AG10803 (cell line): ENCODE measurements at regions not wholly inside any gene's neighbourhood (a gene's known extent, or its start where the extent isn't known, plus 50 kb on each side); places are given as distances from the start of the nearest gene placed in this dataset.
"Not testable (repeated sequence)": the region's sequence is repeated elsewhere in the genome, so short reads cannot be mapped to it uniquely, and the experiment has no call there.

Experiments used
- DNase-seq: peaks from one replicate; pipeline ENCODE4 v3.0.0; 2010; ENCODE audit warnings: low read depth
- H3K4me3 ChIP-seq: 2 replicates; pipeline ENCODE4 v1.5.1; 2011; ENCODE audit warnings: mild to moderate bottlenecking, low read length, control low read depth
- TF ChIP-seq, protein P1 (sequence below): conservative IDR thresholded peaks from 2 replicates; pipeline ENCODE4 v1.5.1; 2011; ENCODE audit warnings: mild to moderate bottlenecking, low read length, control low read depth, inconsistent platforms

DNA sequence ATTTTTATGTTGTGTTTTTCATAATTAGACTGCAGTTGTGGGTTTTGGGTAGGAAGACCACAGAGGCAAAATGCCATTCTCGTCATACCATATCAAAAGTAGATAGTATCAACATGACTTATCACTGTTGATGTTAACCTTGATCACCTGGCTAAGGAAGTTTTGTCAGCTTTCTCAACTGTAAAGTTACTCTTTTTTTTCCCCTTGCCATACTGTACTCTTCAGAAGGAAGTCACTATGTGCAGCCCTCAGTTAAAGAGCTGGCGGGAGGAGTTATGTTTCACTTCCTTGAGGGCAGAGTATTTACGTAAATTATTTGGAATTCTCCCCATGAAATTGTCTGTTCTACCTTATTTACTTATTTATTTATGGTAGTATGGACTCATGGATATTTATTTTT is 78.7 kb downstream of the PRORP start:
- no peak for DNase-seq
- TF ChIP-seq, protein P1, sequence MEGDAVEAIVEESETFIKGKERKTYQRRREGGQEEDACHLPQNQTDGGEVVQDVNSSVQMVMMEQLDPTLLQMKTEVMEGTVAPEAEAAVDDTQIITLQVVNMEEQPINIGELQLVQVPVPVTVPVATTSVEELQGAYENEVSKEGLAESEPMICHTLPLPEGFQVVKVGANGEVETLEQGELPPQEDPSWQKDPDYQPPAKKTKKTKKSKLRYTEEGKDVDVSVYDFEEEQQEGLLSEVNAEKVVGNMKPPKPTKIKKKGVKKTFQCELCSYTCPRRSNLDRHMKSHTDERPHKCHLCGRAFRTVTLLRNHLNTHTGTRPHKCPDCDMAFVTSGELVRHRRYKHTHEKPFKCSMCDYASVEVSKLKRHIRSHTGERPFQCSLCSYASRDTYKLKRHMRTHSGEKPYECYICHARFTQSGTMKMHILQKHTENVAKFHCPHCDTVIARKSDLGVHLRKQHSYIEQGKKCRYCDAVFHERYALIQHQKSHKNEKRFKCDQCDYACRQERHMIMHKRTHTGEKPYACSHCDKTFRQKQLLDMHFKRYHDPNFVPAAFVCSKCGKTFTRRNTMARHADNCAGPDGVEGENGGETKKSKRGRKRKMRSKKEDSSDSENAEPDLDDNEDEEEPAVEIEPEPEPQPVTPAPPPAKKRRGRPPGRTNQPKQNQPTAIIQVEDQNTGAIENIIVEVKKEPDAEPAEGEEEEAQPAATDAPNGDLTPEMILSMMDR: no peak
- no peak overlapping the region for H3K4me3 ChIP-seq

DNA sequence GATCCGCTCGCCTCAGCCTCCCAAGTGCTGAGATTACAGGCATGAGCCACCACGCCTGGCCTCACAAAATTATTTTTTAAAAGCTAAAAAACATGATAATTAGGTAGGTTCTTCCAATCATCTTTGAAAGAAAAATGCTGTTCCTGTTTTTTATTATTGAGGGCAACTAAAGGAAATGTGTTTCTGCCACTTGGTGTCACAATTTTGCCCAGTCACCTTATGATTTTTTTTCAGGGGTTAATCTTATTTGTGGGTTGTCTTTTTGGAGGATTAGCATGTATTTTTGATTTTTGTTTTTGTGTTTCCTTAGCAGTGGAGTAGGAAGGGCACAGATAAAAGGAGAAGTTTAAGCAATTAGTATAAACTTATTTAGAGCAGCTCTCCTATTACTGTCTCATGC is 79.8 kb downstream of the PRORP start:
- TF ChIP-seq, protein P1: no peak
- no peak for DNase-seq
- no peak overlapping the region for H3K4me3 ChIP-seq

DNA sequence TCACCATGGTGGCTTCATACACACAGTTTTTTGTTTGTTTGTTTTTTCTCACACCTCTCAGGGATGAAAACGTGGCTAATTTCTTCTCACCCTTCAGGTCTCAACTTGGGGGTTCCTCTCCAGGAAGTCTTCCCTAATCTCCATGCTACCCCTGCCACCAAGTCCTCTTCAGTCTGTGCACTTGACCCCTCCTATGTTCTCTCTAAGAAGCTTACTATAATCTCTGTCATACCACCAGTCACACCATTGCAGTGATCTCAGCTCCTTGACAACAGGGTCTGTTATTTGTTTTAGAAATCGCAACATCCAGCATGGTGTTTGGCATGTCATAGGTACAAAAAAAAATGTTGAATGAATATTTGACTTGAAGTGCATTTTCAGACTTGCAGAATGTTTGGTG is 83.4 kb downstream of the PRORP start:
- H3K4me3 ChIP-seq: no peak overlapping the region
- TF ChIP-seq, protein P1: no peak
- no peak for DNase-seq

DNA sequence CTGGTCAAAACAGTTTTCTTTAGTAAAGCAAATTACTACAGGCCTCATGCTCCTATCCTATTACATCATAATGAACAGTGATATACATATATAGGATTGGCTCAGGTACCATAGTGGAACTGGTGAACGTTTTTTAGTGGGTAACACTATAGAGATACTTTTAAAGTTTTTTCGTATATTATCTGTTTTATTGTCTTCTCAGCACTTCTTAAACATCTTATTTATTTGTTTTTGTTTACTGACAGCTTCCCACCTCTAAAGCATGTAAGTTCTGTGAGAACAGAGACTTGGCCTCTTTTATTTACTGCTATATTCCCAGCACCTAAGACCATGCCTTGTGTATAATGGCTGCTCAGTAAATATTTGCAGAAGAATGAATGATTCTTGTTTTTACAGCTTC is 81.1 kb upstream of the PSMA6 start:
- TF ChIP-seq, protein P1: no peak
- no peak overlapping the region for H3K4me3 ChIP-seq
- no peak for DNase-seq

DNA sequence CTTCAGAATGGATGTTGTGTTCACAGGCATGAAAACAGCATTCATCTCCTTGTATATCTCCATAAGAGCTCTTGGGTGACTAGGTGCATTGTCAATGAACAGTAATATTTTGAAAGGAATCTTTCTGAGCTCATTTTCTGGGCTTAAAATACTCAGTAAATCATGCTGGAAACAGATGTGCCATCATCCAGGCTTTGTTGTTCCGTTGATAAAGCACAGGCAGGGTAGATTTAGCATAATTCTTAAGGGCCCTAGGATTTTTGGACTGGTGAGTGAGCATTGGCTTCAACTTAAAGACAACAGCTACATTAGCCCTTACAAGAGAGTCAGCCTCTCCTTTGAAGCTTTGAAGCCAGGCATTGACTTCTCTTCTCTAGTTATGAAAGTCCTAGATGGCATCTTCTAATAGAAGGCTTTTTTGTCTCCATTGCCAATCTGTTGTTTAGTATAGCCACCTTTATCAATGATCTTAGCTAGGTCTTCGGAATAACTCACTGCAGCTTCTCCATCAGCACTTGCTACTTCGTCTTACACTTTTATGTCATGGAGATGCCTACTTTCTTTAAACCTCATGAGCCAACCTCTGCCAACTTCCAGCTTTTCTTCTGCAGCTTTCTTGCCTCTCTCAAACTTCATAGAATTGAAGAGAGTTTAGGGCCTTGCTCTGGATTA is 79.6 kb upstream of the PSMA6 start:
- no peak overlapping the region for H3K4me3 ChIP-seq
- DNase-seq: no peak
- TF ChIP-seq, protein P1: no peak

DNA sequence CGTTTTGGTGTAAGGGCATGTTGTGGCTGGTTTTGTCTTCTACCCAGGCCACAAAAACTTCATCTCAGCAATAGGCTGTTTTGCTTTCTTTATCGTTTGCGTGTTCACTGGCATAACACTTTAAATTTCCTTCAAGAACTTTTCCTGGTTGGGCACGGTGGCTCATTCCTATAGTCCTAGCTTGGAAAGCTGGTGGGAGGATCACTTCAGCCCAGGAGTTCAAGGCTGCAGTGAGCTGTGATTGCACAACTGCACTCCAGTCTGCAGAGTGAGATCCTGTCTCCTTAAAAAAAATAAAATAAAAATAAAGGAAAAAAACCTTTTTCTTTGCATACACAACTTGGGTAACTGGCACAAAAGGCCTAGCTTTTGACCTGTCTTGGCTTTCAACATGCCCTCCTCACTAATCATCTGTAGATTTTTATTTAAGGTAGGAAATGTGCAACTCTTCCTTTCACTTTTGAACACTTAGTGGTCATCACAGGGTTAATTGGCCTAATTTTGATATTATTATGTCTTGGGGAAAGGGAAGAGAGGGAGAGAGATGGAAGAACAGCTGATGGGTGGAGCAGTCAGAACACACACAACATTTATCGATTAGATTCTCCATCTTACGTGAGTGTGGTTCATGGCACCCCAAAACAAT is 78.9 kb upstream of the PSMA6 start:
- H3K4me3 ChIP-seq: no peak overlapping the region
- TF ChIP-seq, protein P1: no peak
- no peak for DNase-seq

DNA sequence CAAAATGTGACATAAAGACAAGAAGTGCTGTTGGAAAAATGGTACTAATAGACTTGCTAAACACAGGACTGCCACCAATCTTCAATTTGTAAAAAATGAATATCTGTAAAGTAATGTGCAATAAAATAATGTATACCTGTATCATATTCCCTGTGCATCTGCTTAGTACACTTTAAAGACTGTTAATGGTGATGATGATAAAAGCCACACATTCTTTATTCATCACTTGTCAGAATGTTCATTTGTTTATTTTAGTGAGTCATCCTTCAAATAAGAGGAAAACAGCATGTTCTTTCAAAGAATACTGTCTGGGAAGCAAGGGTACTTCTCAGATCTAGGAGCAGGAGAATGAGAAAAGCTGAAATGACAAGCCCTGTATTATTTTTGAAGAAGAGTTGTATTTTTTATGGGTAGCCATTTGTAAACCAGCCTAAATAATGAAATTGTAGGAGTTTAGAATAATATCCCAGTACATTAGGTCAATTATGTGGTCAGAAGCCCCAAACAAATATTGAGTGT is 78.3 kb upstream of the PSMA6 start:
- TF ChIP-seq, protein P1: no peak
- no peak overlapping the region for H3K4me3 ChIP-seq
- DNase-seq: peak; percentile 15

DNA sequence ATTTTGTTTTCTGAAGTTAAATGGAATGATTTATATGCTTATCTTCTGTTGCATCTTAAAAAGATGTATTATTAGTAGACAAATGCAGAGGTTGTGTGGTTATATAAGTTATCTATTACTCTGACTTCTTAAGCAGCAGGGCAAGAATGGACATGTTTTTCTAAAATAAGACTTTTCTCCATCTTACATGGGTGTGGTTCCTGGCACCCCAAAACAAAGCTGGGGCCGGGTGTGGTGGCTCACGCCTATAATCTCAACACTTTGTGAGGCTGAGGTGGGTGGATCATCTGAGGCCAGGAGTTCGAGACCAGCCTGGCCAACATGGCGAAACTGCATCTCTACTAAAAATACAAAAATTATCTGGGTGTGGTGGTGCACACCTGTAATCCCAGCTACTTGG is 77.8 kb upstream of the PSMA6 start:
- not testable (repeated sequence) for DNase-seq, H3K4me3 ChIP-seq
